ENCODE measurements at regions not wholly inside any gene's neighbourhood (a gene's known extent, or its start where the extent isn't known, plus 50 kb on each side); places are given as distances from the start of the nearest gene placed in this dataset.
A peak's percentile ranks its signal among the peaks of the same experiment; 100 is the strongest.

DNA sequence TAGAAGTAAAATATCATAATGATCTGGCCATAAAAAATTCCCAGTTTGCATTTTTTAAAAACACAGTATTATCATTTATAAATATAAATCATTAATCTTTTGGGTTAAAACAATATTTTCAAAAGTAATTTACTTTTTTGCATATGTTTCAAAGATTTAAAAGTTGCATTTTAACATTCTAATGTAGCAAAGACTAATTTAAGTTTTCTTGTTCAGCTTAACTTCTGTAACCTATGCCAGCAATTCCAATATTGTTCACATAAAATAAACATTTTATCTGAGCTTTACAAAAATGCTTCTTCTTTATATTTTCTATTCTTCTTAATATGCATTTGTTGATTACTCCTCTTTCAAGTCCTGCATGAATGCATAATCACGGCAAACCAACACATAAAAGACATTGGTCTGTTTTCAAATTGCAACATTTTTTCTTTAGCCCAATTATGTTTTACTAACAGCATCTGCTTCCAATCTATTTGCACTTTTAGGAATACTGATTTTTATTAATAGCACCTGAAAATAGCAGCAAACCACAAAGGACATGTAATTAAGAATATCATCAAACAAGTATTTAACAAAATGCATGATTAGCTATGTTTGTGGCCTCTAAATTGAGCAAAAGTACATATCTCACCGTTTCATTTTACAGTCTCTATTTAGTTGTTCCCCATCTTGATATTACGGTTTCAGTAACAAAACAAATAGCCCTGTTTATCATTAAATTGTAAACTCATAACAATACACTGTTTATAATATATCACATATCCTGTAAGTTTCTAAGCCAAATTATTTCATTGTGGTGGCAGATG, 286.9 kb upstream of the NFE2L3 start:
- no peak for DNase-seq

- DNase-seq = no peak
These were observed 283.5 kb upstream of the NFE2L3 start for GRCh38 chr7:25868509-25868908.

GRCh38 chr7:25870574-25870973, 281.4 kb upstream of the NFE2L3 start:
- no peak for DNase-seq

DNA sequence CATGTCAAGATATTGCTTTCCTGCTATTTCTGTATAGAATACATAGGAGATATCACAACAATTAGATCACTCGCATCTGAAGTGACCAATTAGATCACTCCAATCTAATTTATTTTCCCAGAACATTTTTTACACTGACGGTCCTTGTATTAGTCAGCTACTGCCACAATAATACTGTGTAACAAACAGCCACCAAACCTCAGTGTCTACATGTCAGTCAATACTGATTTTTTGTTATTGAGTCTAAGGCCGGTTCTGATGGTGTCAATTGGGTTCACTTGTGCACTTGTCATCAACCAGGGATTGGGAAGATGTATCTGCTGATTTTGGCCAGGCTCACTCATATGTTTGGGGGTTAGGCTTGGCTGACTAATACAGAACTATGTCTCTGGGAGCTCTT, 275.9 kb upstream of the NFE2L3 start:
- DNase-seq = no peak

DNA sequence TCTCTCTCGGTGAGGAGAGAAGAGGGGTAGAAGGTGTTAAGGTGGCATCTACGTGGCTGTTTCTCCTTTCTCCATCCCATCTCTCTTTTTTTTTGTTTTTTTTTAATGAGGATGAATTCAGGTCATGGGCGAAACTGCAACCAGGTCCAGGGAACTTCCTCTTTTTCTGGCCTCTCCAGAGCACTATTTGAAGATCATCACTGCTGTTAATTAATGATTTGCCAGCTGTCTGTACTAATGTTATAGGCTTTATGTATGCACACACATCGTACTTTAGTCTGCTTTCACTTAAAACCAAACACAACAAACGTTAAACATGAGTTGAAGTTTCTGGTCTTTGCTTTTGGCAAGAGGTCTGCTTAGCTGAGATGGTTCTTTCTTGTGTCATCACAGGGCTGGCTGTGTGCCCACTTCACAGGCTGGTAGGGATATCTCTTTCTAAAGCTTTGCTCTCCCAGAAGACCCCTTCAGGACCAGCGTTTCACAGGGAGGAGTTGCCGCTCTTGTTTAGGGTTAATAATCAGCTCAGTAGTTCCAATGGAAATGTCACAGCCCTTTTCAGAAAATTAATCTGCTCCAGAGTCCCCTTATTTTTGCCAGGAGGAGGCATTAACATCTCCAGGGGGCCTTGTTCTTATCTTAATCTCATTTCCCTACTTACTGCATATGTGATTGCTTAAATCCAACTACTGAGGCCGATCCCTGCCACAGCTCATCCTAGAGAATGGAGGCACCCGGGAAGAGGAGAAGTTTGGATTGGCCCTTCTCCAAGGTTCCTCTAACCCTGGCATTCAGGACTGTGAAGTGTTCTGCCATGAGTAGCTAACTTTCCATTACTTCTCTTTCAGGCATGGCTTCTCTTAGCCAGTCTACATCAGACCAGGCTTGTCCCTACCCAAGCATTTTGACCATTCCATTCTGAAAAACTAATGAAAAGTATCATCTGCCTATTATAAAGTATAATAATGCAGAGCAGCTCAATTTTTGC, 273.9 kb upstream of the NFE2L3 start:
- no peak for DNase-seq

GRCh38 chr7:25879799-25880198, 272.2 kb upstream of the NFE2L3 start:
- DNase-seq = no peak

DNA sequence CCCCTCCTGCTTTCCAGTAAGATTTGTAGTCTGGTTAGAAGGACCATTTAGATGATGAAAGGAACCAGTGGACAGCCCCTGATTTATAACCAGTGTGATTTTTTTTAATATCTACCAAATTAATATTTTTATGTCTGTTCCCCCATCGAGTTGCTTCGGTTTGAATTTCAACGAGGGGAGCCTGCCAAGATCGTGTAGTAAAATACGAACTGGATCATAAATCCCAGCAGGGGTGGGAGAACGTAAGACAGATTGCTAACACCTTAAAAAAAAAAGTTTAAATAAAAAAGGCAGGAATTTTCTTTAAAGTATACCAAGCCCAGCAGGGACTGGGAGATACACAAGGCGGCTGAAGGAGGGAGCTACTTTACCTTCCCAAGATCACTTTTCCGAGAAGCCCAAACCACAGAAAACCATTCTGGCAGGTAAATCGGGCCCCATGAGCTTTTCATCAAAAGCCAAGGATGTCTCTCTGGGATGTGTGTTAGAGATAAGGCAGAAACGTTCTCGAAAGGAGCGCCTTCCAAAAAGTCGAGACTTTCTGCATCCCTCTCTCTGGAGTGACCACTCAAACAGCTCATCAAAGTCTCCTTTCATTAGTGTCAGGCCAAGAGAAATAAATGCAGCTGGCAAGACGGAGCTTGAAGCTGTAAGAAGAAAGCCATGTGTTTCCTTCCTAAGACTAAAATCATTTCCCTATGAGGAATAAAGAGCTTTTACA, 270.5 kb upstream of the NFE2L3 start:
- DNase-seq = no peak

GRCh38 chr7:25882151-25882773, 269.7 kb upstream of the NFE2L3 start:
- DNase-seq = no peak

- no peak for DNase-seq
These were observed 267.7 kb upstream of the NFE2L3 start for GRCh38 chr7:25884265-25884828.

DNA sequence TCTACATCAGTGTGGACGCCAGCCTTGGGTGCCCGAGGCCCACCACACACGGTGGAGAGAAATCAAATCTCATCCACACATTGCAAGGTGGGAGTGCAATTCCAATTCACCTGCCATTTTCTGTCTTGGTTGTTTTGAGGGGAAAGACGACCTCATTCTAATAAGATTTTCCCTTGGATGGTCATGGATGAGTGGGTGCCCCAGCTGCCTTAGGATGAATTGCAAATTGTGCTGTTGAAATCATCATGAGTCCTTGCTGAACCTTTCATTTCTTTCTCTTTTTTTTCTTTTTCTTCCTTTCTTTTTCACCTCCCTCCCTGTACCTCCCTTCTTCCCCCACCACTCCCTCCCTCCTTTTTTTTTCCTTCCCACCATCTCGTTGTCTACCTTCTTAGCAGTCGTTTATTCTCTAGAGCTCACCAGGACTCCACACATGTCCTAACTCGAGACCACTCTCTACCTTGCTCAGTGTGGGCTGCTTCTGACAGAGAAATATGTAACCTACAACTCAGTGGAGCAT, 266.9 kb upstream of the NFE2L3 start:
- no peak for DNase-seq

GRCh38 chr7:25886387-25887240, 265.4 kb upstream of the NFE2L3 start:
- DNase-seq = no peak

DNA sequence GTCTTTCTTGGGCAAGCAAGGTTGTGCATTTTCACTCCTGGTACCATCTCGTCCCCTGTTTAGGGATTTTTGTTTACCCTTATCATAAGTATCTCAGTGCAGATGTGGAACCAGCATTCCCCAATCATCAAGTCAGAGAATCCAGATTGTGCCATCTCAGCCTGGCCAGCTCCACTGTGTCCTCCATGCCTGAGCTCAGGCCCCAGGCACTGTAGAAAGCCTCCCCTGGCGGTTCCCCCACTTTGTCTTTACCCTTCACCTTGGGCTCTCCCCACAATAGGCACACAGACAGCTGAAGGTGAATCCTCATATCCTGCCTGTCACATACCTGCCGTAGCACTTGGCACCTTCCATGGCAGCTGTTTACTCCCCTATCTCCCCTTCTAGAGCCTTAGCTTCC, 264.7 kb upstream of the NFE2L3 start:
- DNase-seq = no peak

DNA sequence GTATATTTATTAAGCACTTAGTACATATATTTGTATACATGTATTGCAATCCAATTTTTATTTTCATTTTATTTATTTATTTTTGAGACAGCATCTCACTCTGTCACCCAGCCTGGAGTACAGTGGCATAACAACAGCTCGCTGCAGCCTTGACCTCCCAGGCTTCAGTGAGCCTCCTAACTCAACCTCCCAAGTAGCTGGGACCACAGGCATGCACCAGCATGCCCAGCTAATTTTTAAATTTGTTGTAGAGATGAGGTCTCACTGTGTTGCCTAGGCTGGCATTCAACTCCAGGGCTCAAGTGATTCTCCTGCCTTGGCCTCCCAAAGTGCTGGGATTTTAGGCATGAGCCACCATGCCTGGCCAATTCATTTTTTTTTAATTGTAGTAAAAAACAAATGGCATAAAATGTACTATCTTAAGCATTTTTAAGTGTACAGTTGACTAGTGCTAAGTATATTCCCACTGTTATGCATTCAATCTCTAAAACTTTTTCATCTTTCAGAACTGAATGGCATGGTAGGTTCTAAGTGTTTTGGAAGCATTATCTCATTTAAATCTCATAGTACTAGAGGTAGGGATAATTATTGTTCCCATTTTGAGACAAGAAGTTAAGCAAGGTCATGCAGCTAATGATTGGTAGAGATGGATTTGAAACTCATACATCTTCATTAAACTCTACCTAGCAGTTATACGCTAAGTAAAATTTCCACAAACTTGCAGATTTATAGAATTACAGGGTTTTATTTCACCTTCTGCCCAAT, 264.0 kb upstream of the NFE2L3 start:
- no peak for DNase-seq

- DNase-seq = no peak
These were observed 262.2 kb upstream of the NFE2L3 start for GRCh38 chr7:25889765-25890164.

DNA sequence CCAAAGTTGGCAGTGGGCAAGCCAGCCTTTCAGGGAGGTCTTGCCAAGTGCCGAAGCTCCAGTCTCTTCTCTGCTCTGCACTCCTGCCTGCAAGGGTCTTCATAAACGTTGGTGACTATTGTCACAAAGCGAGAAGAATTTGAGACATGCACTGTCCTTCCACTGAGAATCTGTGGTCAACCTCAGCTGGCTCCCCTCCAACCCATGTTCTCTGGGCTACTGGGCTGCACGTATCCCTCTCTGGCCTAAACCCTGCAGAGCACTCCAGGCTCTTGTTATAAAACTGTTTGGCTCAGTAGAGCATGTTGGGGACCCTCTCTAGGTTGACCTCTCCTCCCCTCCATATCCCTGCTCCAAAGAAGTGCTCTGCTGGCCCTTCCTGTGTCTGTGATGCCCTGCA, 260.4 kb upstream of the NFE2L3 start:
- no peak for DNase-seq

GRCh38 chr7:25893436-25893835, 258.6 kb upstream of the NFE2L3 start:
- DNase-seq = no peak

GRCh38 chr7:25894002-25894901, 257.7 kb upstream of the NFE2L3 start:
- peak; percentile 26 for DNase-seq

- DNase-seq = peak; percentile 55
These were observed 256.9 kb upstream of the NFE2L3 start for GRCh38 chr7:25894902-25895791.

Data from CD4-positive, alpha-beta T cell treated with Interleukin-4 for 4 hours (primary cell).